COLO829 (cell line): ENCODE measurements at regions not wholly inside any gene's neighbourhood (a gene's known extent, or its start where the extent isn't known, plus 50 kb on each side); places are given as distances from the start of the nearest gene placed in this dataset.
"Not testable (repeated sequence)": the region's sequence is repeated elsewhere in the genome, so short reads cannot be mapped to it uniquely, and the experiment has no call there.

ENCODE experiments used
- DNase-seq: peaks from one replicate; pipeline ENCODE4 v3.0.0; 2012; ENCODE audit warnings: low spot score

DNA sequence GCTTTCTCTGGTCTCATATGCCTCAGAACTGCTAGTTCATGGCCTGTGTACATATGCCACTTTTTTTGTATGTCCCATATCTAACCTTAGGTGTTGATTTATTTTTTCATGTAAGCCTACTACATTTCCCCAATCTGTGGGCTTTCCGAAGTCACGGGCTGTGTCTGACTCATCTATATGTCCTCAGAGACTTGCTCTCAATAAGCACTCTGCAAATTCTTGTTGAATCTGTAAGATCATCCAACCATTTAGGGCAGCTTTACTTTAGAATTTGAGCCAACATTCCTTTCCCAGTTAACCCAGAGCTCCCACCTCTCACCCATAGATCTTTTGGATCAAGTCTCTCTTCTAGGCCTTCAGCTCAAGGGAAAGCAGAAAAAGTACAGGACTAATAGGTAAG, 263.4 kb downstream of the SEC61B start:
- no peak for DNase-seq

DNA sequence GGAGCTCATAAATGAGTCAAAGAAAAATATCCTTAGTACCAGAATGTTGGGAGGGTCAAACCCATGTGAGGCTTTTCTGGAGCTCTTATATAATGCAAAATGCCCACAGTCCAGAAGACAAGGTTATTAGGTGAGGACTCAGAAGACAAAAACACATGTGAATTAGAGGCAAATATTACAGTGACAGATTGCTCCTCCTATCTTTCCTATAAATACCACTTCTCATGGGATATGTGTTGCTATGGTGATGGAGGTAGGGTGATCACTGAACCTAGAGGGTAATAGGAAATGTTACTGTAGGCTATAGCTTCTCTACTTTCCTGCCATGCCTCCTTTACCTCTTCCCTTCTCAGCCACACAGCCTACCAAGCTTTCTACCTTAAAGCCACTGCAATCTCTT, 264.6 kb downstream of the SEC61B start:
- DNase-seq, result no peak

DNA sequence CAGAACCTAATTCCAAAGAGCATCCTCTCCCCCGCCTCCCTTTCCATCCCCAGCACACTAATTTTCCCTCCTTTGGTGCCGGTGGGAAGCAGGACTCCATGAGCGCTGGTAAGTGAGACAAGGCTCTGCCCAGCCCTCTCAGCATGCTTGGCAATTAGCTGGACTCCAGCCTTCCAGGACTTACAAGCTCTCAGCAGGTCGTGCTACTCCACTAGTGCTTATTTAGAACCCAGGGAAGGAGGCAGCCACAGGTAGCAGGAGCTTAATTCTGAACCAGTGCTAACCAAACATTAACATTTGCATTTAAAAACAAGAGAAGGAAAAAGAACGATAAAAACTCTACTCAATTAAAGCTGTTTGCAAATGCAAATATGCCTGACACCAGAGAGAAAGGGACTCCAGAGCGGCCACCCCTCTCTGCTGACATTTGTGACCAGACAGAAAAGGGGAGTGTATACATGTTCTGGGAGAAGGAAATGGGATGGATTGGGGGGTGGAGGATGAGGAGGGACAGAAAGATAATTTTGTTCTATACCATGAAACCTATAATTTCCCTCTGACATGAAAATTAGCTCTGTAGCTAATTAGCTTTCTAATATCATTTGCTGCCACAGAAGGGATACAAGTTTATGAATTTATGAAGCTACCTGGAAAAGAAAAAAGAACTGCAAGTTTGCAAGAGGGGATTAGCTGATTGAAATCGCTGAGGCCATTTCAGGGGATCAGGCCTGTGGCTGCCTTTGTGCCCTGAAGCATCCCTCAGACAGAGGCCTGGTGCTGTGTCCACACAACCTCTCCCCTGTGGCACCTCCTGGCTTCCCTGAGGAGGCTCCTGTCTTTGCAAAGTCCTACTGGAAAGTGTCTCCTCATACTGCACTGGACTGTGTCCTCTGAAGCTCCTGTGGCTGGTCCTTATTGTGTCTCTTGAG, 266.3 kb downstream of the SEC61B start:
- no peak for DNase-seq

DNA sequence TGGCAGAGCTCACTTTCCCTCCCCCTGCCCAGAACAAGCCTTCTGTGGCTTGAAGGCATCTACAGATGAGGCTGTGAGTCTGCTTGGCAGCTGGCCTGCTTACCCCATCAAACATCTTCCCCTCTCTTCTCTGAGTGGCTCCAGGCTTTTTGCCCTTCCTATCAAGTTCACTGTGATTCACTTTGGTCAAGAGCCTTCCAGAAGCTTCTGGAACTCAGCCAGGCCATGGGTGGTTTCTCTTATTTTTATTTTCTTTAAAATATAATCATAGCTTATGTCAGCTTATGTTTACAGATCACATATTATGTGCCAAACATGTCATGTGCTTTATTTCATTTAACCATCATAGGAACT, 267.0 kb downstream of the SEC61B start:
- DNase-seq, result peak; percentile 42

DNA sequence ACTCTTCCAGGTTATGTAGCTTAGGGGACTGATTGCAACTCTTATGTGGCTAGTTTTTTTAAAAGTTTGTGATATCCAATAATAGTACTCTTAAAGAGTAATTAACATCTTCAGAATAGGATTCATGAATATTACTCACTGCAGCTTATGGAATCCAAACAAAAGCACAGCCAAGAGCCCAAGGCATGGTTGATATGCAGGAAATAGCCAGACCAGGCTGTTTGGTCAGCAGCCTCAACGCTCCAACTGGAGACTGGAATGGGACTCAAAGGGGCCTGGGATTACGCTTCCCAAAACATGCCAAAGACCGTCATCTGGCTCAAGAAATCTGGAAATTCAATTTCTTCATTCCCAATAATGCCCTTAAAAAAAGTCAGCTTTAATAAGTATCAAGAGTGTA, 268.6 kb downstream of the SEC61B start:
- no peak for DNase-seq

DNA sequence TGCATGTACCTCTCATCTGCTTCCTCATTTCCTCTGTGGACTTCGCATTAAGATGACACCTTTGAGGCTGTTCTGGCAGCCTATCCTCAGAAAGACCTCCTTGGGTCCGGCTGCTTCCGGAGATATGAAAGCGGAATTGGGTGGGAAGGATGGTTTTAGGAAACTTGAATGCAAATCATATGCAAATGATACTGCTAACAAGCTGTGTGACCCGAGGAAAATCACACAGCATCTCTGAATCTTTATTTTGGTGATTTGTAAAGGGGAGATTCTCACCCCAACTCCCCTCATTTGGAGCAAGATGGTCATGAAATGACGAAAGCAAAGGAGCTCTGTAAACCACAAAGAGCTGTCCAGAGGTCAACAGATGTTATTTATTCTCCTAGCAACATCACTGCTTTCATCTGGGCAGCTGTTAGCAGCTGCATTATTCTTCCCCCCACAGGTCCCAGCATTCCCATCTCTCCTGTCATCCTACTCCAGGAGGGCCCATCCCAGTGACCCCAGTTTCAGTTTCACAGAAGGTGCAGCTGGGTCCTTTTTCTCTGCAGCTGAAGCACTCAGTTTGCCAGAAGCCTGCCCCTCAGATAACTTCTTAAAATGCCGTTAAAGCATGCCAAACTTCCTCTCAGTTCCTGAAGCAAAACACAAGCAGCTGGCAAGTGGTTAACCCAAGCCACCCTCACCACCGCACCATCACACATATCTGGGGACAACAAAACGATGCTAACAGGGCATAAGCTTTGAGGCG, 269.5 kb downstream of the SEC61B start:
- no peak for DNase-seq

DNA sequence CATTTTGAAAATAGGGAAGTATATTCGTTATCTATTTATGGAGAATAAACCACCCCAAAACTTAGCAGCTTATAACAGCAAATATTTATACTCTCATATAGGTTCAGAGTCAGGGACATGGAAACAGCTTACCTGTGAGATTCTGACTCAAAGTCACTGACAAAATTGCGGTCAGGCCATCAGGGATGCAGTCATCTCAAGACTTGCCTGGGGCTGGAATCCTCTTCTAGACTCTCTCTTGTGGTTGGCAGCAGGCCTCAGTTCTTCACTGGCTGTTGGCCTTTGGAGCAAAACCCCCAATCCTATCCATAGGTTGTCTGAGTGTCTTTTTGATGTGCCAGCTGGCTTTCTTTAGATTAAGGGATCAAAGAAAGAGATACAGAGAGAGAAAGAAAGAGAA, 275.6 kb downstream of the SEC61B start:
- DNase-seq, result no peak

DNA sequence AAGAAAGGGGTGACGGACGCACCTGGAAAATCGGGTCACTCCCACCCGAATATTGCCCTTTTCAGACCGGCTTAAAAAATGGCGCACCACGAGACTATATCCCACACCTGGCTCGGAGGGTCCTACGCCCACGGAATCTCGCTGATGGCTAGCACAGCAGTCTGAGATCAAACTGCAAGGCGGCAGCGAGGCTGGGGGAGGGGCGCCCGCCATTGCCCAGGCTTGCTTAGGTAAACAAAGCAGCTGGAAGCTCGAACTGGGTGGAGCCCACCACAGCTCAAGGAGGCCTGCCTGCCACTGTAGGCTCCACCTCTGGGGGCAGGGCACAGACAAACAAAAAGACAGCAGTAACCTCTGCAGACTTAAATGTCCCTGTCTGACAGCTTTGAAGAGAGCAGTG, 276.9 kb downstream of the SEC61B start:
- DNase-seq, result not testable (repeated sequence)

DNA sequence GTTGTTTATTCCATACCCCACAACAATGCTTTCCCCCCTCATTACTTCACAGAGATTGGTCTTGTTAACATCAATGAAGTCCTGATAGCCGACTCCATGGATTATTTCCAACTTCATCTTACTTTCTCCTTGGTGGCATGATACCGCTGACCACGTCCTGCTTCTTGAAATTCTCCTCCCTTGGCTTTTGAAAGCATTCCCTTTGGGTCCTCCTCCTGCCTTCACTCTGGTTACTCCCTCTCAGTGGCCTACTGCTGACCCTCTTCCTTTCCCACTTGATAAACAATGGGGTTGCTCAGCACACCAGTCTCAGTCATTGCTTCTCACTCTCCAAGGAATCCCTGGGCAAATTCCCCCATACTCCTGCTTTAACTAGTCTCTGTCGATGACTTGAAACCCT, 283.9 kb downstream of the SEC61B start:
- no peak for DNase-seq

DNA sequence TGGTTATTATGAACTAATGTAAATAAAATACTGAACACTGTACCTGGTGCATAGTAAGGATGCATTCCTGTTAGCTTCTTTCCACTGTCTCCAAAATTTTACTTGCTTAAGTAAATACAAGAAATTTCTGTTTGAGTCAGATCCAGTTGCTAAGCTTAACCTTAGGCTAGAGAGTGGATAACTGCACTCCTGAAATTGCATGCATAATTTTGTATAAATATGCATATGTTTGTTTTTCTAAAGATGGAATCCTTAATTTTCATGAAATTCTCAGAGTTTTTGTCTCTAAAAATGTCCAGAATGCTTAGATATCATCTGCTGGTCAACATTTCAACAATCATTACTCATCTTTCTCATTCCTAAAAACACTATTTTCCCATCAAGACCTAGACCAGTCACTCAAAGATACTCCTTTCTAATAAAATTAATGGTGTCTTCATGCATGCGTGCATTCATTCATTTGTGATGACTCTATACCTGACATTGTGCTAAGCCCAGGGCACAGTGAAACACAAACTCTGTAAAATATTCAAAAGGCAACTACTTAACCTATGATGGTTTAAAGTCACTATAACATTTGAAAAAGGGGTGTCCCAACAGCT, 284.8 kb downstream of the SEC61B start:
- DNase-seq, result no peak

DNA sequence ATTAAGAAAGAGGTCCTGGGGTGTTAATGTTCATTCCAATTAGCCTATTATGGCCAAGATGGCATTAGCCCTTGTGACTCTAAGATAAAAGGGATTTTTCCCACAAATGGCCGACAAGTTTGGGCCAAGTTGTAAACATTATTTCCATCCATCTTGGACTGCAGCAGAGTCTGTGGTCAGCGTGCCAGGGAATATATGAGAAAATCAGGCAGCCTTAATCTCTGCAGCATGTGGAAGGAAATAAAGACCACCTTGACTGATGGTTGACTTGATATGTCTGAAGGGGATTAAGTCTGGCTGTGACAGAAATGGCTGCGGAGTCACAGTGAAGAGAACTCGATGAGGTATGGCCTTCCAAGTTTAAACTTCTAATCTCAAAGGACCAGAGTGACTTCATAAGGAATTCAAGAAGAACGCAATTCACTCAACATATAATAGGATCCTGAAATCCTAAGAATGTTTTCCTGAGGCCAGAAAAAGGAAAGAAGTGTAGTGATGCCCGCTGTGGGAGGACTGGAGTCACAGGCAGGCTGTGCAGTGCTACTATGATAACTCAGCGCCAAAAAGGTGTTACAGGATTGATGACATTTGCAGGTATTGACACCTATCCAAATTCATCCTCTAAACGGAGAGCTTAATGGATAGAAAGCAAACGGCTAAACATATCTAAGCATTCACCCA, 287.1 kb downstream of the SEC61B start:
- no peak for DNase-seq

DNA sequence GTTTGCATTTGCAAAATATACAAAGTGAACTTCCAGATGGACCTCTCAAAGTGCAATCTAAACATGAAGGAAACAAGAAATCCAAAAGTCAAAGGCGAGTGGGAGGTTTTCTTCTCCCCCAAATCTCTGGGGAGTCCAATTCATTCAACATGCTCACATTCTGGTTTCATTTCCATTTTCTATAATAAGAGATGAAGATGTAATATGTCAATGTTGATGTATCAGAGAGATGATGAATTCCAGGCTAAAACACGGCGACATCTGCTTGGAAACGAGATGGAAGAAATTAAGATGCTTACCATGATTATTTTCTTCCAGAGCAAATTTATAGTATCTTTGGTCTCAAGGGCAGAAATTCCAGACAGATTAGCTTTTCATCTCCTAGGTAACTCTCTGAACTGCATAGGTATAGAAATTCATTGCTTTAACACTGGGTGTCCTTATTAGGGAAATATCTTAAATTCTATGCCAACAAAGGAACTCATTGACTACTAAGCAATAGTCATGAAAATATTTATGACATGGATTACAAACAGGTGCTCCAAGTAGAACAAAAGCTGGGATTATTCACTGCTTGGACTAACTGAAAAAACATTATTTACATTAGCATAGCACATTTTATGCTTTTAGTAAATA, 287.9 kb downstream of the SEC61B start:
- no peak for DNase-seq

DNA sequence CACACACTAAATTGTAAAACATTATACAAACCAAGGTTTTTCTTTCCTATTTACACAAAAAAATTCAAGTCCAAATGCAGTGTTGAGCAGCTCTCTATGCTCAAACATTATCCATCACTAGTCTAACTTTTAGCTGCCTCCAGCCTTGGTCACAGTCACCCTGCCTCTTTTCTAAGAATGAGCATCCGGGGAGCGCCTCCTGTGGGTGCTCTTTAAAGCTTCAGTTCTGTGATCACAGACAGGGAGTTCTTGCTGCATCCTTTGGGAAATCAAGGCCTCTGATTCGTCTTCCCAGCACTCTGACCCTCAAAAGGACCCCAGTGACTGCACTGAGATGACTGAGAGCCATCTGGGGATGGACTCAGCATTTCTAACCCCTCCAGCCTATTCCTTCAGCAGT, 289.6 kb downstream of the SEC61B start:
- DNase-seq, result no peak

DNA sequence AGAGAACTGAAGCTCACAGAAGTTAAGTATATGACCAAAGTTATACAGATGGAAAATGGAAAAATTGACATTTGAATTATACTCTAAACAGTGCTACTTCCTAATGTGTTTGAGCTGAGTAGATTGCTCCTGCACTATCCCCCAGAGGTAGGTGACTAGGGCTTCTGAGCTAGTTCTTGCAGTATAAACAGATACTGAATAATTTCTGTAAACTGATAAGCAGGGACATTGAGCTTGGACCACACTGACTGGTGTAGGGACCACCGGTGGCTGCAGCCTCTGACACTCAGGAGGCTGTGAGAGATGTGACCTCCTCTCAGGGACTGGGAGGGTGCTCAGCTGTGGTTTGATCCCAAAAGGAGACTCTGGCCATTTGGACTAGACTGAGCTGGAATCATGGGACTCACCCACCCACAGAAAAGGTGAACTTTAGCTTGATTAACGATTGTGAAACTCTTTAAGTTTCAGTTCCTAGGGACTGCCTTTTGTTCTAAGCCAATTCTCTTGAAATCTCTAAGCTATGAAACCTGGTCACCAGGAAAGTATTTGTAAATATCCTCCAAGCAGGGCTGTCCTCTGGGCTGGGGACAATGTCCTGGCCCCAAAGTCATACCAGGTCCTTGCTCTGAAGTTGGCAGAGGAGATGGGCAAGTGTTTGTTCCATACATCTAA, 291.5 kb downstream of the SEC61B start:
- DNase-seq, result no peak

DNA sequence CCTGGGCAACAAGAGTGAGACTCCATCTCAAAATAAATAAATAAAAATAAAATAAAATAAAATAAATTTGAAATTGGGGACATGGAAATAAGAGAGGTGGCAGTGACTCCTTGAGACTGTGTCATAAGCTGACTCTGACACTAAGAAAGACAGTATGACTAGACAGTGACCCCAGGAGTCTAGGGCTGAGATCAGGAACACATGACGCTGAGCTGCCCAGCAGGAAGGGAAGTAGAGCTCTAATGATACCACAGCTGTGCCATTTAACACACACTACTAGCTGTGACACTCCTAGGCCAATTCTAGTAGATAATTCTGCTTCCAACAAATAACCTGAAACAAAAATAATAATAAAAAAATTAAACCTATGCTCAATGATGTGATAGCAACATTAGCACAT, 293.0 kb downstream of the SEC61B start:
- DNase-seq, result no peak

DNA sequence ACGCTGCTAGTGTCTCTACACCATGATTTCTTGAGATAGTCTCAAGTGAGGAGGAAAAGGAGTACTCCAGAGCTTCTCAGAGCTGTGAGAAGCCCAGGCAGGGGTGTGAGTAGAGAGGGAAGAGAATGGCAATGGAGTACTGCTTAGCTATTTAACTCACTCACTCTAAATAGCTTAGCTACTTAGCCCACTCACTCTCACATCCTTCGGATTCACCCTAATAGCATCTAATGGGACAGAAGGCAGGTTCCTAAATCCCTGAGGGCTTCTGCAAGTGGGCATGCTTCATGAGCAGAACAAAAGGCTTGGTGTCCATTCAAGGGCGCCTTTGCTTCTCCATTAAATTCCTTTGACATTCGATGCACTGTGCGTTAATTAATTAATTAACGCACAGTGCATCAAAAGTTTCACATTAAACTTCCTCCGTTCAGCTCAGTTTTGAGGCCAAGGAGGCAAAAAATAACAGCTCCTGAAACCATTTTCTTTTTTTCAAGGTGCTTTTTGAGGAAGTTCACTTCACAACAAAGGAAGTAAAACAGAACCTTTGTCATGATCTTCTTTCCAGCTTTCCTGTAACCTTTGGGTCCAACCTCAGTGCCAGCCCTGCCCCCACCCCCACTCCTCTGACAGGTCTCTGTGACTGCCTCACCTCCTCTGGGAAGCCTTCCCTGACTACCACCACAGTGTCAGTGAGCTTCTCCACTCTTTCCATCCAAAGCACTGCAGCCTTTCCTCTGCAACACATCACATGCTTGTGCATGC, 294.0 kb downstream of the SEC61B start:
- no peak for DNase-seq

DNA sequence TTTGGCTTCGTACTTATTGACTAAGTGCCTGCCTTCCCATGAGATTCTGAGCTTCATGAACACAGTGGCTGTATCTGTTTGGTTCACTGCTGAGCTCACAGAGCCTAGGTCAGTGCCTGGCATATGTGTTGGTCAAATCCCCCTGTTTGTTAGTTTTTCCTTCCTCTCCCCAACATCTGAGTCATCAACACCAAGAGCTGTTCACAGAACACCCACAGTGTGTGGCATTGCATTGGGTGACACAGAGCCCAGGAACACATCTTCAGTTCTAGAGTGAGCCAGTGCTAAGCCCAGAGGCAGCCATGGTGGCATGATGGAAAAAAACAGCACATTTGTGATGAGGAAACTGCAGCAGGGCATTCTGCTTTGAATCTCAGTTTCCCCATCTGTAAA, 294.6 kb downstream of the SEC61B start:
- no peak for DNase-seq

DNA sequence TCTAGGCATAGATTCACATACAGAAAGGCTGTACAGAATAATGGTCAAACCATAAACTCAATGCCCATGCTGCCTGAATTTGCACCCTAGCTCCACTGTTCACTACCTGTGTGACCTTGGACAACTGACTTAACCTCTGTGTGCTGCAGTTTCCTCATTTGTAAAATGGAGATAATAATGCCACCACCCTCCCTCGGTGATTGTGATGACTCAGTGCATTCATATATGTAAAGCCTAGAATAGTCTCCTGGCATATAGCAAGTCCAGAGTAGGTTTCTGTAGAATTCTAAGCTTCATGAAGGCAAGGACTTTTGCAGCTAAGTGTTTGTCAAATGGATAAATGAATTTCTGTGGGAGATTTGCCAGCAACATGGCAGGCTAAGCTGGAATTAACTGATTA, 297.8 kb upstream of the NR4A3 start:
- DNase-seq, result no peak

DNA sequence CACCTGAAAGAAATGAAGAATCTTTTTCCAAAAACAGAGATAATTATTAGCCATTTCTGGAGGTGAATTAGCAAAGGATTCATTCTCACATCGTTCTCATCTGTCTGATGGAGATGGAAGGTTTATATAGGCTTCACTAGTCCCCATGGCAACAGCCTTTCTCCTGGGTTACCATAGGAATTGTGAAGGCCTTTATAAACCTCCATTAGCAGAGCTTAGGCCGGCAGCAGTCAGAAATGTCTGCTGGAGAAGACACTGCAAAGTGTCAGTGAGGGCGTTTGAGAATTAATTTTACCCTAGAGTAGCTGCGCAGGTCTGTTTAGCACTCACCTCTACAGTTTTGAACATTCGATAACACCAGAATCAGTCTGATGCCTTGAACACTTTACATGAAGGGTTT, 290.4 kb upstream of the NR4A3 start:
- no peak for DNase-seq

DNA sequence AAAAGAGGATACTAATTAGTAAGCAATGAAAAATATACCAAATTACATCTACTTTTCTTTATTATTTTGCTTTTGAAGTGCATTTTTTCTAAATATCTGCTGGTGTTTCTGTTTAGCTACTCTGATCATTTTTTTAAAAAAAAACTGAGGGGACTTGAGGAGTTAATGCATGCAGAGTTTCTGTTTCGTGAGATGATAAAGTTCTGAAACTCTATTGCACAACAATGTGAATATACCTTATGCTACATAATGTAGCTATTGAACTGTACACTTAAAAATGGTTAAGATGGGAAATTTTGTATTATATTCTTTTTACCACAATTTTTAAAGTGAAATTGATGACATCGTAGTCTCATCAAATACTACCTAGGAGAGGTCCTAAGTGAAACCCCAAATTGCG, 288.3 kb upstream of the NR4A3 start:
- no peak for DNase-seq

DNA sequence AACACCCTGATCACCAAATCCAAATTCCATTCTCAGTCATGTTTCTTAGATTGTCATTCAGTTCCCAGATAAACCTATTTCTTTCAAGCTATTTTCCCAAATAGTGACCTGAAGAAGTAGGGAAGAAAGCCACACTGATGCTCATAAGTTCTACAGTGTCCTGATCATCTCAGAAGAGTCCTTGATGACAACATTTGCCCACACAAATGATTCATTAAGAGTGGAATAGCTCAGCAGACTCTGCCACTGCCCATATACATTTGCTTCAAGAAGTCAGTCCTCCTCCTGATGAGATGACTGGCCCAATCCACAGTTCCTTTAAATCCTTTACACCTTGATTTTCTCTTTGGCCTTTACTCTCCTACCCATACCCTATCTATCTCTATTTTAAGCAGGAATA, 283.7 kb upstream of the NR4A3 start:
- DNase-seq, result no peak
